Left lung (tissue), 4 donors: ENCODE measurements at regions not wholly inside any gene's neighbourhood (a gene's known extent, or its start where the extent isn't known, plus 50 kb on each side); places are given as distances from the start of the nearest gene placed in this dataset.
"Not testable (repeated sequence)": the region's sequence is repeated elsewhere in the genome, so short reads cannot be mapped to it uniquely, and the experiment has no call there.

ENCODE experiments used
- ATAC-seq: fragments of 200-7000 bp; cut with Tn5 transposase; one replicate; pipeline ENCODE4 v1.9.1; 2020; ENCODE audit warnings: moderate library complexity
- DNase-seq, 4 donors: peaks; one replicate each; pipeline ENCODE4 v3.0.0-alpha.2; 2013 to 2020
- H3K27ac ChIP-seq, 2 donors: fragments of 200-600 bp; sonication (generic) in 1 of 2; one replicate each; pipeline versions ENCODE4 v1.5.0 to v1.8.0; 2020 to 2021
- H3K27me3 ChIP-seq, 2 donors: fragments of 200-600 bp; sonication (generic) in 1 of 2; one replicate each; pipeline versions ENCODE4 v1.5.0 to v1.8.0; 2020 to 2021
- H3K36me3 ChIP-seq, 2 donors: fragments of 200-600 bp; sonication (generic) in 1 of 2; one replicate each; pipeline versions ENCODE4 v1.5.0 to v1.8.0; 2020 to 2021
- H3K4me1 ChIP-seq, 2 donors: fragments of 200-600 bp; one replicate each; pipeline ENCODE4 v1.8.0; 2021
- H3K4me3 ChIP-seq, 2 donors: fragments of 200-600 bp; sonication (generic) in 1 of 2; one replicate each; pipeline versions ENCODE4 v1.5.0 to v1.8.0; 2020 to 2021; ENCODE audit warnings: mild to moderate bottlenecking in 1 of 2
- H3K9me3 ChIP-seq, 2 donors: fragments of 200-600 bp; sonication (generic) in 1 of 2; one replicate each; pipeline versions ENCODE4 v1.5.0 to v1.8.0; 2020 to 2021
- intact Hi-C, 2 donors: fragments of 100-400 bp; cut with DNase I; formaldehyde crosslinking; loops; one replicate each; pipeline versions ENCODE4 v1.11.2 to v1.14.2; 2022
- donor health status: DM: no; HTN: yes; CAD: no.
- donor health status: DM: no; HTN: no; CAD: no.

DNA sequence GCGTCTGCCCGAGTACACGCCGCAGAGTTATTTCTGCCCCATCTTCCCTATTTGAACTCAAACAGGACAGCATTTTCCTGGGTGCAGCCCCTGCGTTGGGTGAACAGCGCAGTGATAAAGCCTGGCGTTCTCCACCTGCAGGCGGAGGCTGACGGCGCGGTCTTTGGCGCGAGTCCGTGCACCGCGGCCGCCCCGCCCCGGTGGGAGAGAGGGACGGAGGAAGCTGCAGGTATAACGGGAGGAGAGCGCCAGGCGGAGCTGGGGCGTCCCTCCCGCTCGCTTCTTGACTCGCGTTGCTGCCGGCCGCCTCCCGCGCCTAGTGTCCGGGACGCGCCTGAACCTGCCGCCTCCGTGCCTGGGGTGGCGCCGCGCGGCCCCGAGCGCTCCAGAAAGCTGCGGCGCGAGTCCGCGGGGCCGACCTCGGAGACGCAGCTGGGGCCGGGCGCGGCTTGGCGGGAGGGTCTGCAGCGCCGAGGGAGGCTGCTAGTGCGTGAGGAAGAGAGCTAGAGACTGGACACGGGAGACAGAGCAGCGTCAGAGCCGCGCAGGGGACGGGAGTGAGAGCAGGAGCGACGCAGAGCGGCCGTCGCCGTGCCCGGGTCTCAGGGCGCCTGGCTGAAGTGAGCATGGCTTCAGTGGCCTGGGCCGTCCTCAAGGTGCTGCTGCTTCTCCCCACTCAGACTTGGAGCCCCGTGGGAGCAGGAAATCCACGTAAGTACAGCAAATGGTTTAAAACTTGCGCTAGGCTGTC is 140.7 kb downstream of the SPATA31A7 start:
- intact Hi-C loops, H3K27ac ChIP-seq, ATAC-seq, H3K36me3 ChIP-seq, H3K9me3 ChIP-seq, H3K27me3 ChIP-seq, H3K4me1 ChIP-seq: not testable (repeated sequence)
- peak overlapping the region in 1 of 2 donors; percentile 13 for H3K4me3 ChIP-seq
- DNase-seq = peak in 2 of 4 donors; percentile 39 to 76

DNA sequence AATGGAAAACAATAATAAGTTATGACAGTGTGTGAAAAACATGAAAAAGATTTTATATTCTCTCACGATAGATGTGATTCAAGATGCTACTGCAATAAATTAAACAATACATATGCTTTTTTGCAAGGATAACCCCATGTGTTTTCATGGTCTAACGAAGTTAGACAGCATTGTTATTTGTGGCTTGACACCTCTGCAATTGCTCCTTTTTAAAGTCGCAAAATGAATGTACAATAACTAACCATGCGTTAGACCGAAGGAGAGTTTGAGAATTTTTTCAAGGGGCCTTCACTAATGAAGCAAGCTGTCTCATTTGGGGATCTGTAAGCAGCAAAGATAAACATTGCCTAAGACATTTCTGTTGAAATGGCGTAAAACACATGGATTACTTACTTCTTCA is 167.1 kb downstream of the SPATA31A7 start:
- H3K9me3 ChIP-seq, H3K4me3 ChIP-seq, H3K27me3 ChIP-seq, H3K27ac ChIP-seq, H3K4me1 ChIP-seq, ATAC-seq, H3K36me3 ChIP-seq, intact Hi-C loops, DNase-seq: not testable (repeated sequence)

DNA sequence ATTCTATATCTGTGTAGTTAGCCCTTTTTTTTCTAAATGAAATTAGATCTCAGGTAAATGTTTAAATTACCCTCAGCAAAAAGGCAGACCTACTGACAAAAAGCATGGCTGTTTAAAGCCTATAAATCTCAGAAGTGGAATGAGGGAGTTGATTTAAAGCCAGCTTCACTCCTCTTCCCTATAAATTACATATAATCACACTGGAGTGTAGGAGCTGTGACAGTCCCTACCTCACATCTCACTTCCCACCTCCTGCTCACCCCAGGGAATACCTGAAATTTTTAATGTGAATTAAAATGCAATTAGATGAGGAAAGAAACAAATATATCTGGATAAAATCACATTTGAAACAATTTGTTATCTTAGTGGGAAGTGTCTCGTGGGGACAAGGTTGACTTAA is 184.6 kb downstream of the SPATA31A7 start:
- H3K27me3 ChIP-seq, H3K4me3 ChIP-seq, H3K27ac ChIP-seq, ATAC-seq, intact Hi-C loops, H3K9me3 ChIP-seq, DNase-seq, H3K4me1 ChIP-seq, H3K36me3 ChIP-seq: not testable (repeated sequence)

DNA sequence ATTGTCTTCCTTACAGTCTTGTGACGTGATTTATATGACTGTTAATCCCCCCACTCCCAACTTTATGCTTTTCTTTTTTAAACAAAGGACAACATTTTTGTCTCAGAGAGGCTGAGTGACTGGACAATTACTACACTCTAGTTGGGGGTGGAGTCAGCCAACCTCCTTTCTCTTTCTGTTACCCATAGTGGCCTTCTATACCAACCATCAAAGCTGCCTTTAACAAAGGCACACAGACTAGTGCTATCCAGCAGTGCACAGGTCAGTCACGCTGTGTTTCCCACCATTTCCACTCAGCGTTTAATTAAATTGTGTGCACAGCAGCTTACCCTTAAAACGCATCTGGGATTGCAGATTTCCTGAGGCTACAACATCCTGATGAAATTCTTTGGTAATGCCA is 186.3 kb downstream of the SPATA31A7 start:
- H3K27ac ChIP-seq, DNase-seq, H3K9me3 ChIP-seq, H3K4me3 ChIP-seq, H3K36me3 ChIP-seq, H3K4me1 ChIP-seq, intact Hi-C loops, H3K27me3 ChIP-seq, ATAC-seq: not testable (repeated sequence)

DNA sequence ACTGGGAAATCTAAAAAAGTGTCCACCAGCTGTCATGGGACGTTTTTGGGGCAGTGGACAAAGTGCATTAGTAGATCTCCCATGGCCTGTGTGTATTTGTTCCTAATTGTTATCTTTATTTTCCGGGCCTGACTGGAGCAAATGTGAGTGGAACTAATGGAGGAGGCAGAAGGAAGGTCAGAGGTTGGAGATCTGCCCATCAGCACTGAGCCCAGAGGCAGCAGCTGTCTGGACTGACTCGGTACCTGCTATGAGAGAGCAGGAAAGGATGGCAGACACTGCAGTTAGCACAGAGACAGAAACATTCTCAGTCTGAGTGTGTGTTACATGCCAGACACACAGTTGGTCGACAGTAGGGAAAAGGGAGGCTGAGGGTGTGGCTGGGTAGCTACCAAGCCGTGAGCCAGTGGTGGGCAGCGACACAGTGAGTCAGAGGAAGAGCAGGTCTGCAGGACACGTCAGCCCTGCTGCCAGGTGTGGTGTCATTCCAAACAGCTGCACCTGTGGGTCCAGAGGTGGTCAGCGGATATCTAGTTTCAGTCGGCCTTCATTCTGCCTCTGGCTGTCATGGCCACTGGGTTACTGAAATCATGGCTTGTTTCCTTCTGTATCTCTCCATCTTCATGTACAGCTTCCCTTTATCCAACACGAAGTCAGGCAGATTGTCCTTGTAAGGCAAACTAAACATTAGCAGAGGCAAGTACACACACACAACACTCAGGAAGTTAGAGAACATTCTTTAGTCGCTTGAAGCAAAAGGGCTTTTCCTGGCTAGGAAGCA is 196.4 kb downstream of the SPATA31A7 start:
- ATAC-seq = peak; percentile 84
- intact Hi-C loops, H3K9me3 ChIP-seq, H3K4me3 ChIP-seq, DNase-seq, H3K27ac ChIP-seq, H3K27me3 ChIP-seq, H3K4me1 ChIP-seq, H3K36me3 ChIP-seq: not testable (repeated sequence)

DNA sequence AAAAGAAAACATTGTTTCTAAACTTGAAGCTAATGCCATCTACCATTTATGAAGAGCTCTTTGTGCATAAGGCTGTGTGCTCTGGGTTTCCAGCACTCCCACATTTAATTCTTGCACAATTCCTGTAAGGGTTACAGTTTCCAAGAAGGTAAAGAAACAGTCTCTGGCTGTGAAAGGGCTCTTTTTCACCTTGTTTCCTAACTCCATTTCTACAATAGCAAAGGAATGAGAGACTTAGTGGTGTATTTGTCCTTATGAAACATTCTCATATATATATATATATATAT is 196.9 kb downstream of the SPATA31A7 start:
- H3K27me3 ChIP-seq, H3K4me1 ChIP-seq, H3K27ac ChIP-seq, H3K9me3 ChIP-seq, H3K4me3 ChIP-seq, DNase-seq, H3K36me3 ChIP-seq, intact Hi-C loops: not testable (repeated sequence)
- peak; percentile 72 for ATAC-seq

DNA sequence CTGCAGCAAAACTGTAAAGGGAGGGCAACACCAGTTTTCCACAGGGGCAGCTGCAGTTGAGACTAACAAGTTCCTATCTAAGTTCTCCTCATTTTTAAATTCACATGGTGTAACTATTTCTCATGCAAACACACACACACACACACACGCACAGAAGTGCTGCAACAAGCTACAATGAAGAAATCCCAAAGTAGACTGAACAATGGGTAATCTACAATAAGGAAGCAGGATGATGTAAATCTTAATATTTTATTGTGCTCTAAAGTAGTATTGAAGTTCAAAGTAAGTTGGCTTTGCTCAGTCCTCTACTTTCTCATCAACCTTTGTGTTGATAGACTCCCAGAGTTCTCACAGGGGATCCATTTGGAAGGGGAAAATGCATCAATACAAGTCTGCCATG is 212.9 kb downstream of the SPATA31A7 start:
- H3K27ac ChIP-seq, intact Hi-C loops, DNase-seq, H3K4me3 ChIP-seq, H3K27me3 ChIP-seq, H3K4me1 ChIP-seq, H3K36me3 ChIP-seq, H3K9me3 ChIP-seq, ATAC-seq: not testable (repeated sequence)

DNA sequence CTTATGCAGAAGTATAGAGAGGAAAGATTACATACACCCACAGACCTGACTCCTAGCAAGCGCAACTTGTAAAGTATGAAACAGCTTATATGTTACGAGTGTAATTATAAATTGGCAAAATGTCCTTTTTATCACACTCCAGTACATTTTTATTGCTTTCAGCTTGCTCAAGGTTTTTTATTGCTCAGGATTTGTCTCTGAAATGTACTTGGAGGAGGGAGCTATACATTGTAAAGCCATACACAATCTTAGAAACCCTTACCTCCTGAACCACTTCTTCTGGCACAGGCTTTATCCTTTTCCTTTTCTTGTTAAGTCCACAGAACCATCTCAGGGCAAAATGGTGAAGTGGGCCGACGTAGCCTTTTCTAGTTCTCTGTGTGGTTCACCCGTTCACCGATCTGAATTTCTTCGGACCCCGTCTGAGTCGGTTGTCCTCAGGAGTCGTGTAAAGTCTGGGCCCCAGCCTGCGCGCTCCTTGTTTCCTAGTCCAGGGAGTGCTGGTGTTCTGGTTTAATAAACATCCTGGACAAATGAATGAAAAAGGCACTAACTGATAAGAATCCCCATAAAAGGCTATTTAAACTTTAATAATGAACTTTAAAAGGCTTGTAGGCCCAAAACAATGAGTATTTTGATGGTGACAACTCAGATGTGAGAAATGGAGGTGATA is 222.2 kb downstream of the SPATA31A7 start:
- DNase-seq = peak in 1 of 4 donors; percentile 12
- H3K4me1 ChIP-seq, H3K4me3 ChIP-seq, H3K27ac ChIP-seq, H3K27me3 ChIP-seq, intact Hi-C loops, H3K36me3 ChIP-seq, ATAC-seq, H3K9me3 ChIP-seq: not testable (repeated sequence)

DNA sequence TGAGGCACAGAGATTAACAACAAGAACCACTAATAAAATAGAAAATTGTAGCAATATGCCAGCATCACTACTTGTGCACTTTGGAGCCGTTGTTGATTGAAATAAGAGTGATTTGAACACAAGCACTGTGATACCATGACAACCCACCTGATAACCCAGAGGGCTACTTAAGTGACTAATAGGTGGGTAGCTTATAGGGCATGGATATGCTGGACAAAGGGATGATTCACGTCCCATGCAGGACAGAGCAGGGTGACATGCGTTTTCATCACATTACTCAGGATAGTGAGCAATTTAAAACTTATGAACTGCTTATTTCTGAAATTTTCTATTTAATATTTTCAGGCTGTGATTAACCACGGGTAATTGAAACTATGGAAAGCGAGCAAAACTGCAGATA is 222.9 kb downstream of the SPATA31A7 start:
- H3K4me3 ChIP-seq, H3K9me3 ChIP-seq, DNase-seq, H3K27ac ChIP-seq, H3K4me1 ChIP-seq, H3K27me3 ChIP-seq, intact Hi-C loops, ATAC-seq, H3K36me3 ChIP-seq: not testable (repeated sequence)

DNA sequence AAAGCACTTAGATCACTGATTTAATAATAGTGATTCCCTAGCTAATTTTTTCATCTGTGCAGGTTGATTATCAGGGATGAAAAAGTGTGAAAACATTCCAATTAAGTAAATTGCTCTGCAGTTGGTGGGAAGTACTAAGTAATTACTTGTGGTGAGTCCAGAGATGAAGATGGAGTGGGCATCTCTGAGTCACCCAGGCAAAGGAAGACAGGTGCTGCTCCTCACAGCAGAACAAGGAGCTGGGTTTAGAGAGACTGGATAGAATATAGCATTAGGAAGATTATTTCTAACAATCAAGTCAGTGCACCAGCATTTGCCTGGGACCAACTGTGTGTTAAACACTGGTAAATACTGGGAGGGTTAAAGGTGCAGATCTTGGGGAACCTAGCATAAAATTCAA is 228.3 kb downstream of the SPATA31A7 start:
- H3K27ac ChIP-seq, ATAC-seq, DNase-seq, H3K9me3 ChIP-seq, H3K36me3 ChIP-seq, H3K4me1 ChIP-seq, H3K27me3 ChIP-seq, H3K4me3 ChIP-seq, intact Hi-C loops: not testable (repeated sequence)

DNA sequence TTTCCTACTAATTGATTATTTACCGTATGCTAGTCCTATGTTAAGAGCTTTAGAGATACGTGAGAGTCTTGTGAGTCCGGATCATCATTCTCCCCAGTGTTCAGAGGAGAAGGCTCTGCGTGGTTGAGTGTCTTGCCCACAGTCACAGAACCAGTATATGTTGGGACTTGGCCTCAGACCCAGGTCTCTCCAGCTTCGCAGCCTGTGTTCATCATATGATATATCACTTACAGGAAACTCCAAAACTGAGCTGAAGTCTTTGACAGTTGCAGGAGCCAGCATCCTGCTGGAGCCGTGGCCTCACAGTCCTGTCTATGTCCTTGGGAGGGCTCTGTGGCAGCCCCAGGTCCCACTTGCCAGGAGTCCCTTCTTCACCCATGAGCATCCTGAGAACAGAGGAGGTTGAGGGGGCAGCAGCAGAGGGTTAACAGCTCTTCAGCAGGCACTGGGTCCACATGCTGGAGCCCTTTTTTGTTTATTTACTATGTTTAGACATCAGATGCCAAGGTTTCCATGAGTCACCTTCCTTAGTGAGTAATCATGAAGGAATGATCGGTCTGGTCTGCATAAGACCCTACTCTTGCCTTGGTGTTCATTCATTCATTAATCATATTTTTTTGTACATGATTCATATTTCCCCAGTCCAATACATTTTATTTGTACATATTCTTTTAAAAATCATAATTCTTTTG is 230.6 kb downstream of the SPATA31A7 start:
- H3K27ac ChIP-seq, DNase-seq, H3K4me3 ChIP-seq, H3K27me3 ChIP-seq, H3K36me3 ChIP-seq, H3K4me1 ChIP-seq, H3K9me3 ChIP-seq, intact Hi-C loops, ATAC-seq: not testable (repeated sequence)

DNA sequence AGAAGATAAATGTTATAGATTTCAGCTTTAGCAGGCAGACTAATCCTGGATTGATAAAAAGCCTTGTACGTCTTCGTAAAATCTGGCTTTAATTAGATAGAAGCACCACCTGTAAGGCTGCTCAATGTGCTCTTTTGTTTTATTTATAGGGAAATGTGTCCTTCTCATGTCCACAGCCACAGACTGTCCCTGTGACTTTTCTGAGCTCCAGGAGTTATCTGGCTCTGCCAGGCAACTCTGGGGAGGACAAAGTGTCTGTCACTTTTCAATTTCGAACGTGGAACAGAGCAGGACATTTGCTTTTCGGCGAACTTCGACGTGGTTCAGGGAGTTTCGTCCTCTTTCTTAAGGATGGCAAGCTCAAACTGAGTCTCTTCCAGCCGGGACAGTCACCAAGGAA is 257.4 kb downstream of the SPATA31A7 start:
- DNase-seq, intact Hi-C loops, H3K27me3 ChIP-seq, H3K27ac ChIP-seq, H3K4me1 ChIP-seq, H3K4me3 ChIP-seq, H3K9me3 ChIP-seq, ATAC-seq, H3K36me3 ChIP-seq: not testable (repeated sequence)

DNA sequence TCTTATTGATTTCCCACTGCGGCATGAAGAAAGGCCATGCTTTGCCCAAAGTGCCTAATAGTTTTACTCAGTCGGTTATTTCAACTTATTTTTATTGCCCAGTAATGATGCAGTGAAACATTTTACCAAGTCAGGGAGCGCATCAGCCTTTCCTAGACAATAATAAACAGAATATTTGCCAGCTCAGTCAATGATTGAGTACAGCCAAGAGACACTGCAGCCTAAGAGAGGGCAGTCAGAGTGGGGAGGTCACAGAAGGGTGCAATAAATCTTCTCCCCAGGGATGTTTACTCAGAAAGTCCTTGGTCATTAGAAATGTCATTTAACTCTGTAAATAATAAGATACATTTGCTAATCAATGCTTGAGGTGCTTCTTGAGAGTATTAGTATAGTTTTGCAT is 271.0 kb downstream of the SPATA31A7 start:
- H3K4me3 ChIP-seq, H3K4me1 ChIP-seq, ATAC-seq, H3K27ac ChIP-seq, intact Hi-C loops, H3K9me3 ChIP-seq, H3K27me3 ChIP-seq, DNase-seq, H3K36me3 ChIP-seq: not testable (repeated sequence)
